GM21737 (cell line): ENCODE measurements at regions not wholly inside any gene's neighbourhood (a gene's known extent, or its start where the extent isn't known, plus 50 kb on each side); places are given as distances from the start of the nearest gene placed in this dataset.

ENCODE experiments used
- ATAC-seq: cut with Tn5 transposase; IDR thresholded peaks from one replicate; pipeline ENCODE4 v1.9.1; 2021; ENCODE audit warnings: mild to moderate bottlenecking, moderate library complexity; ENCODE audit not compliant: unreplicated experiment

DNA sequence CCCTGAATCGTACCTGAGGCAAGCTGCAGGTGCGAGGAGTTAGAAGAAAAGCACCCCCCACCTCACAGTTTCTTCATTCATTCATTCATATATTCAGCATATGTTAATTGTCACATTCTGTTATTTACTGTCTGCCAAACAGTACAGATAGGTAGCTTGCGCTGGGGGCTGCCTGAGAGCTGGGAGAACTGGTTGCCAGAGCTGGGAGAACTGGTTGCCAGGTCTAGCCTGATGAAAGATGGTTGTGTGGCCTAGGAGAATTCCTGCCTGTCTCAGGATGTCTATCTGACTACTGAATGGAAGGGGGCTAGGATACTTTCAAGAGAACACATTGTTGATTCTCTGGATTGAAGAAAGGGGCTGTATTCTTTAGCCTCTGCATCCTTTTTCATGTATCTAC, 225.9 kb upstream of the POU3F1 start:
- no peak for ATAC-seq

GRCh38 chr1:38270849-38271633, 224.4 kb upstream of the POU3F1 start:
- ATAC-seq, result no peak

GRCh38 chr1:38269923-38270848, 223.6 kb upstream of the POU3F1 start:
- no peak for ATAC-seq

GRCh38 chr1:38268226-38268625, 221.6 kb upstream of the POU3F1 start:
- ATAC-seq, result no peak

DNA sequence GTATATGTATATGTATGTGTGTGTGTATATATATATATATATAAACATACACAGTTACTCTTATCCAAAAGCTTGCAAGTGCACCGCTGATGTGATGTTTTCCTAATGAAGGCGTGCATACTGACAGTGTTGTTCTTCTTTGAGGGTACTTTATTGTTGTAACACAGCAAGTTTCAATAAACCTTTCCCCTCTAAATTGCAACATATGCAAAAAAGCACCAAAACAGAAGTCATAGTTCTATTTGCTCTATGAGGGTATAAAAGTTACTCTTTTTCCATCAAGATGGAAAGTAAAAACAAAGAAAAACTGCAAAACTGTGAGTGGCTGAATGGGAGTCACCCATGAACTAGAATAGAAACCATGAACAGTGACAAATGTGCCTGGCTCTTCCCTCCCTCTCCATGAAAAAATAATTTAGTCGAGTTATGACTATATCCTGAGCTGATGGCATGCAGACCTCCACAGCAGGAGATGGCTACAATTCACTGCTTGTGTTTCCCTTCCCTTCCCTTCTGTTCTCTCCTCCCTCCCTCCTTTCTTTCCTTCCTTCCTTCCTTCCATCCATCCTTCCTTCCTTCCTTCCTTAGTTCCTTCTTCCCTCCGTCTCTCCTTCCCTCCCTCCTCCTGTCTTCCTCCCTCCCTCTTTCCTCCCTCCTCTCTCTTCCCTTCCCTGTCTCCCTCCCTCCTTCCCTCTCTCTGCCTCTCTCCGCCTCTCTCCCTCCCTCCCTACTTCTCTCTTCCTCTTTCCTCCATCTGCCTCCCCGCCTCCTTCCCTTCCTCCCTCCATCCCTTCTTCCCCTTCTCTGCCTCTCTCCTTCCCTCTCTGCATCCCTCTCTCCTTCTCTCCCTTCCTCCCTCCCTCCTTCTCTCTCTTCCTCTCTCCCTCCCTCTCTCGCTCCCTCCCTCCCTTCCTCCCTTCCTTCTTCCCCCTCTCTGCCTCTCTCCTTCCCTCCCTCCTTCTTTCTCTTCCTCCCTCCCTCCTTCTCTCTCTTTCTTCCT, 220.7 kb upstream of the POU3F1 start:
- no peak for ATAC-seq

GRCh38 chr1:38266197-38266520, 219.6 kb upstream of the POU3F1 start:
- no peak for ATAC-seq

- ATAC-seq, result no peak
These were observed 219.0 kb upstream of the POU3F1 start for GRCh38 chr1:38265293-38266196.

DNA sequence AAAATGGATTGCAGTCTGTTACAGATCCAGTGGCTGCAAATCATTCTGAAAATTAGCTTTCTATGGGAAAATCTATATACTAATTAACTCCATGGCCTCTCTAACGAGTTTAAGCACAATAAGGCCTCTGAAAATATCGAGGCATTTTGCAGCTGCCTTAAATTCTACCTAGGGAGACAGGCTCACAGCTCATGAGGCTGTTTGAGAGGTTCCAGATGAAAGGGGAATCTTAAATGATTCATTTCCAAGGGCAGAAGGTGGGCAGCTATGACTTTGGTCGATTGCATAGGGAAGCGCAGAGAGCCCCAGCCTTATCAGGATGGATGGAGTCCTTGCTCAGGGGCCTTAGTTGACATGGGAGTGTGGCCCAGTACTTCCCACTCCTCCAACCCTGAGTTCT, 216.8 kb upstream of the POU3F1 start:
- no peak for ATAC-seq

DNA sequence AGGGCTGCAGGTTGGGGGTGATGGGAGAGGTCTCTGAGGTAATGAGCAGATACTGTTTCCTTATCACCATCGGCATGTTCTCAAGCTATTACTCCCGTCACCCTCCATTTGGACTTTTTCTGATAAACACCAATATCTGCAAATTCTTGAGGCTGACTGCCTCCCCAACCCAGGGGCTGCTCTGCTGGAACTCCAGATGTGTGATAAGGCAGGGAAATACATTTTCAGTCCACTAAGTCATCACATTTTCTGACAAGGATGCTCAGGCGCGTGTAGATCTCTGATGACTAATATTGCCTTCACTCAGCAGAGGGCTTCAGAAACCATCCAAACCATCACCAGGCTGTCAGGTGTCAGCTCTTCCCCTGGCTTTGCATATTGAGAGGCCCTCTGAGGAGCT, 215.0 kb upstream of the POU3F1 start:
- no peak for ATAC-seq

DNA sequence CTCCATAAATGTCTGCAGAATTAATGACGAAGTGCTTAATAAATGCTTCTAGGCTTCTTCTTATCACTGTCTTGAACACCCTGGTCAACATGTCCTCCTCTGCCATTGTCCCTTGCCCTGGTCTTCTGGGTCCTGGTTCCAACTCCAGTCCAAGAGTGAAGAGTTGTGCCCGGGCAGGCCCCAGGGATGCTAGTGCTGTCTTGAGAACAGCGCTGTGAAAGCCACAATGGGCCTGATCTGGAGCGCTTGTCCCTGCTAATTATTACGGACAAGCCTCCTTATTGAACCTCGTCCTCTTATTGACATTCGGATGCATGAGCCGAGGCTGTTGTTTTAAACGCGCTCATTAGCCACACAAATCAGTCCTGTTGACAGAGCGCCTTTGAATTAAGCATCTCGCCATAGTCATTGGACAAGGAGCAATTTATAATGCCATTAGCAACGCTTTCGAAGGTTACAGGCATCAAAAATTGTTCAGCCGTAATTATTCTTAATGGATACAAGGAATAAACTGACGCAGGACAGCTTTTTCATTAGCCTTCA, 211.6 kb upstream of the POU3F1 start:
- ATAC-seq, result no peak

DNA sequence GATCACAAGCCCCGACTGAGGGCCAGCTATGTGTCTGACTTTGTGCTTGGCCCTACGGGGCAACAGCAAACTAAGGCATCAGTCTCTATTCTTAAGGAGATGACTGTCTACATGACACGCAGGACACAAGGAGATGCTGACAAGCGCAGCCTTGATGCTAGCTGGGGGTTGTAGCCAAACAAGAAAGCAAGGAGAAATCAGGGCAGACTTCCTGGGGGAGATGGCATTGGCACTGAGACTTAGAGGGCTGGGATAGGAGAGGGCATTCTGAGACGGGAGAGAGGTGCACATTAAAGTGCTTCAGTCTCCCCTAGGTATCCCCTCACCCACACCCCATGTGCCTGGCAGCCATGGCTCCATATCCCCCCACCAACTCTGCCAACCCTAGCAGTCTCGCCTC, 210.8 kb upstream of the POU3F1 start:
- ATAC-seq, result no peak

DNA sequence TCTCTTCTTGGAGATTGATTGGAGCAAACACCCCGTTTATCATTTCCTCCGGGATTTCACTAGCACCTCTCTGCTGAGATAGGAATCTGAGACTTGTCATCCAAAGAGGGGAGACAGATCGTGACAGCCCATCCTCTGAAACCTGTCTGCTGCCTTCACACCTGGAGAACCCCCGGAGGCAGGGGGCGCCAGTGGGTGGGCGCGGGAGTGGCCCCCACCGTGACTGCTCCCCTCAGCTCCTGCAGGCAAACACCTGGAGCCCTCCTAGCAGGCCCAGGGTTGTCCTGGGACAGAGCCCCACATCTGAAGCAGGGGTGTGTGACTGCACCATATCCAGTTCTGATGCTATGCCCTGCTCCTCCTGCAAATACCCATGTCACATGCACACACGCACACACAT, 209.5 kb upstream of the POU3F1 start:
- no peak for ATAC-seq

GRCh38 chr1:38253314-38253713, 206.7 kb upstream of the POU3F1 start:
- no peak for ATAC-seq

- no peak for ATAC-seq
These were observed 203.8 kb upstream of the POU3F1 start for GRCh38 chr1:38250356-38250755.

- ATAC-seq, result no peak
These were observed 202.4 kb upstream of the POU3F1 start for GRCh38 chr1:38249001-38249400.

DNA sequence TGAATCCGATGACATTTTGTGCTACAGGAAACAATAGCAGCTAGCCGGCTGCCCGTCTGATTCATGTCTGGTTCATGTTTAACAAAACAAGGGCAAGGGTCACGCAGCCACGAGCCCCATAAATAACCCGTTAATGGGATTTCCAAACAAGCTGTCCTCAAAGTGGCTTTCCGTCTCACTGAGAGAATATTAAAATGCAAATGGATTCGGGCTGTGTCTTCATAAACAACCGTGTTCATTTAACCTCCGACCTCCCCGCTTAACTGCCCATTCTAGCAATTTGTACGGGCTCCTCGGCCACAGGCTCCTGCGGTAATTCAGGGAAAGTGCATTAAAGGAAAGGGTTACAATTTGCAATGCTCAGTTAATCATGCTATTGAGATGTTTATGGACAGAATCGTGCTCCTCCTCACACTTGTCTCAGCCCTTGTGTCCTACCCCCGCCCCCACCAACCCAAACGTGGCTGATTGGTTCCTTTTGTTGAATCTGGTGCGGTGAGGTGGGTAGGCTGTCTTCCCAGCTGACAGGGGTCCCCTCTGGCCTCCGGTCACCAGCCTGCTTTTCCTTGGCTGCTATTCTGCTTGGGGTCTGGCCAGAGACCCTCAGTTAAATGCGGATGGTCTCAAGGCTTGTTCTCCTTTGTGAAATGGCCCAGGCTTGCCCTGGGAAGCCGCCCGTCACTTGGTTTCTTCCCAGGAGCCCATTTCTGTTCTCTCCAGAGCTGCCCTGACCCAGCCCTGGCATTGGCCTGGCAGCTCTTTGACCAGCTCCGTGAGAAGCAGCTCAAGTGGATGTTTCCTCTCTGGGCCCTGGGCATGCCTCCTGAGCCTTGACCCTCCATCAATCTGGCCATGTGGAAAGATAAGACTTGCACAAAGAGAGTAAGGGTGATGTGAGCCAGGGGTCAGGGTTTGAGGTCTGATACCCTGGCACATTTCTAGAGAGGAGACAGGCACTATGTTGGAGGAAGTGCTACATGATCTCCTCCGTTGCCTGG, 200.7 kb upstream of the POU3F1 start:
- ATAC-seq, result no peak

DNA sequence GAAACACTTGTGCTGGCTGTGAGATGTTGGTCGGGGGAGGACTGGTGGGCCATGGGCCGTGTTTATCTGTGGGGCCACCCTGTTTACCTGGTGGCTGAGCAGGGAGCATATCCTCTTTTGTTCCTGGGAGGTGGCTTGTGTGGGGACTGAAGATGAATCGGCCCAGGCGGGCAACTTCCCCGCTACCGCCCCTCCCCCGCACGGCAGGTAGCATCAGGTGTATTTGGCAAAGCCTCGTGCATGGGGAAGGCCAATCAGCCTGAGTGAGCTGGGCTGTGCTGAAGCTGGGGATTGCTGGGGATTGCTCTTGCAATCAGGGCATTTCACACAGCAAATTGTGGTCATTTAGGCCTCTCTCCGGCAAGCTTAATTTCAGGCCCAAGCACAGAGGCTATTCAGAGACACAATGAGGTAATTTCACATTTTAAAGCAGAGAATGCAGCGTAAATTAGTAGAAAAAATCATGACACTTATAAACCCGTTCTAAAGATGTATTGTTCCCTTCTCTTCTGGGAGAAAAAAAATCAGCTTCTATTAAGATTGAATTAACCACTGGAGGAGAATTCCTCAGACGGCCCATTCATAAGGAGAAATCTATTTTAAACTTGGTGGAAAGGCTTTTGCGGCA, 197.7 kb upstream of the POU3F1 start:
- ATAC-seq, result no peak

DNA sequence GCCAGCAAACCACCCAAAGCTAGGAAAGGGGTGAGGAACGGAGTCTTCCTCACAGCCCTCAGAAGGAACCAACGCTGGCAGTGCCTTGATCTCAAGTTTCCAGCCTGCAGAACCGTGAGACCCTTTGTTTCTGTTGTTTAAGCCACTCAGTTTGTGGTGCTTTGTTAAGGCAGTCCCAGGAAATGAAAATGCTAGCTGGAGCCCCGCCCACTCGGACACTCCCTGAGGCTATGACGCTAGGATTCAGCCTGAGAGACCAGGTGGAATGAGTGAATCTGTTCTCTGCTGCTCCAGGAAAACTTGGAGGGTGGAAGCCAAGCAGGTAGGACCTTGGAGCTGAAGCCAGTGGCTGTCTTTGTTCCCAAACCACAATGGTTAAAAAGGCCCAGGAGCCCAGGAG, 196.5 kb upstream of the POU3F1 start:
- no peak for ATAC-seq
